ENCODE measurements at regions not wholly inside any gene's neighbourhood (a gene's known extent, or its start where the extent isn't known, plus 50 kb on each side); places are given as distances from the start of the nearest gene placed in this dataset.

- no peak for DNase-seq
Measured at GRCh38 chr15:81531109-81531592, 157.1 kb upstream of the TMC3 start.

DNA sequence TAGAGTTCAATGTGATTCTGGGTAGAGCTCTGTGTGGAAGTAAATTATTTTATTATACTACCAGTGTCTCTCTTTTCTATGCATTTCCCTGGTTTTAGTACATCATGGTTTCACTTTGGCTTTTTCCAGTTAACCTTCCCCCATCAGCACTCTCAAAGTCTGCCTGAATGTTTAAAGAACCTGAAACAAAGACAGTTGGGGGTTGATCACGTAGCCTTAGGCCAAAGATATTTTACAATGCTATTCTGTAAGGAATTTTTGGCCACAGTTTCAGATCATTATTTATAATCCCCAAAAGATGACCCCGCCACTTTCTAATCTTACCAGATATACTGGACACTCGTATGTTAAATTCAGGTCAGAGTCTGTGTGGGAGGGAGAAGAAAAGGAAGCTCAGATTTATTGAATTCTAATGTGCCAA lies 156.3 kb upstream of the TMC3 start:
- DNase-seq = no peak

DNA sequence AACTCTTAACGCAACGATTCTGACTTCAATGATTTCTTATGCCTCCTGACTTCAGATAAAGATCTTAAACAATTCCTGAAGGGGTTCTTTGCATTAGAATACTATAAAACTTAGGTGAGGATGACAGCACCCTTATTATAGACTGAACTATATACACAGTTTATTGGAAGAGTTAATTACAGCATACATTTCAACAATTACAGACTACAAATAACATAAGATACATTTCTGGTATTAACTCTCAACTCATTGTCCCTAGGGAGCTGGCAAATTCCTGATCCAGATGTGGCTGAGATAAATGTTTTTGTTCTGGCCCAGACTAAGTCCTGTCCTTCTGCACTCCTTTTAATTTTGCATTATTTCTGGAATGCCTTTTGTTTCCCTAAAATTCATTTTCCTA lies 155.5 kb upstream of the TMC3 start:
- DNase-seq = no peak

GRCh38 chr15:81526029-81526428 lies 152.0 kb upstream of the TMC3 start:
- DNase-seq = no peak

DNA sequence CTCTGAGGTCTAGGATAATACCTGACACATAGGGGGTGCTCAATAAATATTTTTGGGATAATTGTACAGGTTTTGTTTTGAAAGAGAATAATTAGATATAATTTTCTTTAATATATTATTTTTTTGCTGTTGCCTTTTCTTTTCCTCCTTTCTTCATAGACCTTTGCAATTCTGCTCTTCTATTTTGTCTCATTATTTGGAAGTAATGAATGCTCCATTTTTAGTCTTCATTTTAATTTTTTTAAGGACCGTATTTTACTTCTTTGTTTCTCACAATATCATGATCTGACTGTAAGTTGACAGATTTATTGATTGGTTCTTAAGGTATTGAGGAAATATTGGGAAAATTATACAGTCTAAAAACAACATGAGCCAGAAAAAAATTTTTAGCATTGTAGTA lies 150.5 kb upstream of the TMC3 start:
- DNase-seq = no peak

DNA sequence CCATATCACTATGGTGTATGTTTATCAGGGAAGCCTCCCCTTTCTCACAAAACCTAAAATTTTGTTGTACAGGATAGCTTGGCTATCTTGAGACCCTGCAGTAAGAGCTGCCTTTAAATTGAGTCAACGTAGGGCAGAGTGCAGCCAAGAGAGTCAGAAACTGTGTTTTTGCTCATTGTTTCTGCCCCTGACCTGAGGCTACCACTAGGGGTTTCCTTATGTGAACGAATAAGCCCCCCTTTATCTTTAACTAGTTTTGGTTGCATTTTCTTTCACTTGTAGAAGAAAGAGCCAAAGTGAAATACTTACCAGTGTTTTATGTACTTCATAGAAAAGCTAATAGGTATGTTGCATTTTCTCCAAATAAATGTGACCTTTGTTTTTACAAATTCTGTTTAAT lies 149.9 kb upstream of the TMC3 start:
- DNase-seq = no peak

- DNase-seq = no peak
Measured at GRCh38 chr15:81520480-81520879, 146.5 kb upstream of the TMC3 start.

DNA sequence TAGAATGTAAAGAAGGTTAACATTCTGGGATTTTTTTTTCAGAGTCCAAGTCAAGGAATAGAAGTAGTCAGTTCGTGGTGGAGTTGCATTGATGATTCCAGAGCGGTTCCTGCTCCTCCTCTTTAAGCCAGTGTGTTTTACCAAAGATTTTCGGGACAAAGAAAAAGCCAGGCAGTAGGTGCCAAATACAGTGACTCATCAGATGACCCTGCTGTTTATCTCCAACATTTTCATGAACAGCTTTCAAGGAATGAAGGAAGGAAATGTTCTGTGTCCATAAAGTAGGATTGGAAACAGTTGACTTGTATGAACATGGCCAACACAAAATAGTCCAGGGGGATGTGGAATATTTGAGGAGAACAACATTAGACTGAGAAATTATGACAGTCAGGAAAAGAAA lies 142.4 kb upstream of the TMC3 start:
- no peak for DNase-seq

DNA sequence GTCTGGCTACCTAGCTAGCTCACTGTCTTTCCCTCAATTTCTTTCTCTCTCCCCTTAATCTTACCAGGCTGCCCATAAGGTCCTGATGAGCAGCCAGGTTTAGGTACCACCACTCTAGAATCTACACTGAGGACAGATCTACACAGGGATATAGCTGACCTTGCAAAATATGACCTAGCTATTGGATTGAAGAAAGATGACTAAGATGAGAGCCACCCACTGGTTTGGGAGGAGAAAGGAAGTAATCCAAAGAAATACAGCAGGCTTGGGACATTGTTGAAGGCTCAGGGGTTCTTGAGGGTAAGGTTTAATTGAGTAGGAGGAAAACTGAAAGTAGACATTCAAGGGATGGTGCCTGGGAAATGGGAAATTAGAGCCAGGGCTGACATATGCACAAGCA lies 142.0 kb upstream of the TMC3 start:
- no peak for DNase-seq

DNA sequence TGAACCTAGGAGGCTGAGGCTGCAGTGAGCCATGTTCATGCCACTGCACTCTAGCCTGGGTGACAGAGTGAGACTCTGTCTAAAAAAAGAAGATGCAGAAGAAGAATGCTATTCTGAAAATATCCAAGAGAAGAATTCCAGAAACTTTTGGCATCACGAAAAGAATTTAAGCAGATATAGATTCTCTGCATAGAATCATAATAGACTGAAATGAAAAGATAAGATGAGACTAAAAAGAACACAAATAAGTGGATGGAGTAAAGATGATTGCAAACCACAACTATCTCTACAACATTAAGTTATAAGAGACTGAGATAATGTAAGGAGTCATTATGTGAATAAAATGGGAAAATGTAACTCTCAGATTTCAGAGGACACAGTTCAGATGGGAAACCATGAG lies 140.7 kb upstream of the TMC3 start:
- DNase-seq = no peak

GRCh38 chr15:81511138-81511537 lies 137.1 kb upstream of the TMC3 start:
- no peak for DNase-seq

DNA sequence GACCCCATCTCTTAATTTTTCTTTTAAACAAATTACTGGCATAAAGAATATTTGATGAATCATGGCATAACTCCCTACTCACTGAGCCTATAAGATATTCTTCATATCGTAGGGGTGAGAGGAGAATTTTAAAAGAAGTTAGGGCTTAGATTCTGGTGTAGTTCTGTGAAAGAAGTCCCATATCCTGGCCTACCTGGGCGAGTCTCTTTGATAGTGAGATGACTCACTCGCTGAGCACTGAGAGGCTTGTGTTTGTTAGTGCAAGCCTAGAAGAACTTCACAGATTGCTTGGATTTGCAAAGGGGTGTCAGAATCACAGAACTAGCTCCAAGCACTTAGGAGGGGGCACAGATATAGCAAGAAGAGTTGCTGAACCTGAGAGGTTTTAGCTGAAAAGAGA lies 133.8 kb upstream of the TMC3 start:
- DNase-seq = no peak

GRCh38 chr15:81506936-81507335 lies 132.9 kb upstream of the TMC3 start:
- DNase-seq = no peak

DNA sequence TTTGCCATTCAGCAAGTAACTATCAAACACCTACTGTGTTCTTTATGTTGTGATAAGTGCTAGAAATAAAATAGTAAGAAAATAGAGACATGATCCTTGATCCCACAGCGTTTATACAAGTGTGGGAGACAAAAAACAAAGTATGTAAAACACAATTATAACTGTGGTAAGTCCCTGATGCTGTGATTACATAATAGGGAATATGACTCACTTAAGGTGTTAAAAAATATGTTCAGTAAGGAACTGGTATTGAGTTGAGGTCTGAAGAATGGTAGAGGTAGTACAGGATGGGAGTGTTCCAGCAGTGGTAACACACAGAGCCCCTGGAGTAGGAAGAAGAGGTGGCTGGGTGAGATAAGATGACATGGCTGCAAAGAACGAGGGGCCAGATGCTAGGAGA lies 132.1 kb upstream of the TMC3 start:
- DNase-seq = no peak

DNA sequence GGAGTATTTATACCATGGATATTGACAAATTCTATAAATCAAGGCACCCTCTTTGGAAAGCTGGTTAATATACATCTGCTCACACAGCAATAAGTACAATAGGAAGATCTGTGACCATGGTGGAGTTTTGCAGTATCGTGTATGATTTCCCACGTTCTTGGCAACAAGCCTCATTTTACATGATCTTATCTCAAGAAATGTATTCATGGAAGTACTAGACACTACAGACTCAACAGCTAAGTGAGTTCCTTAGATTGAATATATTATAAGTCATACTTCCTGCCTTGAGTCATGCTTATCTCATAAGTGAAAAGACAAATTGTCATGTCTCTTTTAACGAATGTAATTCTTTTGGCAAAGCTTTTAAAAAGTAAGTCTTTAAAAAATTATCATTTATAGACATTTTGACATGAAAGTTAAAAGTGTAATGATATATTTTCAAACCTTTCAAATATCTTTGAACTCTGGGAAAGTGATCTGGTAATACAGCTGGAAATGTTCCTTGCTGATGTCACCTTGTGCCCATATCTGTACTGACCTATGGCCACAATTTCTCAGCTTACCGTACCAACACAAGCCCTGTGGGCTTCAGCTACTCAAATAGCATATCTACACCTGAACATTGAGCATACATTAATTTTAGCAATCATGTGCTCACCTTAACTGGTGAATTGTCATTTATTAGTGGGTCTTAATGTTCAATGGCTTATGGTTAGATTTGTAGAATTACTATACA lies 130.3 kb upstream of the TMC3 start:
- DNase-seq = no peak

- no peak for DNase-seq
Measured at GRCh38 chr15:81502439-81502838, 128.4 kb upstream of the TMC3 start.

GRCh38 chr15:81500081-81500480 lies 126.1 kb upstream of the TMC3 start:
- no peak for DNase-seq

DNA sequence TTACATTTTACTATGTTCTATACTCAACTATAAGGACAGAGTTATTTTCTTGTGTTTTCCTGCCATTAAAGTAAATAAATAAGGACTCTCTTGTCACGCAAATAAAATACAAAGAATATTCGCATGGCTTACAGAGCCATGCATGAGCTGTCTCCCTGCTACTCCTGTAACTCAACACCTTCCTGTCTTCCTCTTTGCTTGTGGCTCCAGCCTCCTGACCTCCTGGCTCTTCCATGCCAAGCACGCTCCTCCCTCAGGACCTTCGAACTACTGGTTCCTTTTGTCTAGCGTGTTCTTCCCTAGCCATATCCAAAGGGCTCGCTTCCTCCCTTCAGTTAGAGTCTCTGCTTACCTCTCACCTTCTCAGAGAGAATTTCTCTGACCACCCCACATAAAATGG lies 124.3 kb upstream of the TMC3 start:
- DNase-seq = no peak

GRCh38 chr15:81497238-81497637 lies 123.2 kb upstream of the TMC3 start:
- DNase-seq = no peak

GRCh38 chr15:81495780-81496467 lies 121.9 kb upstream of the TMC3 start:
- no peak for DNase-seq

DNA sequence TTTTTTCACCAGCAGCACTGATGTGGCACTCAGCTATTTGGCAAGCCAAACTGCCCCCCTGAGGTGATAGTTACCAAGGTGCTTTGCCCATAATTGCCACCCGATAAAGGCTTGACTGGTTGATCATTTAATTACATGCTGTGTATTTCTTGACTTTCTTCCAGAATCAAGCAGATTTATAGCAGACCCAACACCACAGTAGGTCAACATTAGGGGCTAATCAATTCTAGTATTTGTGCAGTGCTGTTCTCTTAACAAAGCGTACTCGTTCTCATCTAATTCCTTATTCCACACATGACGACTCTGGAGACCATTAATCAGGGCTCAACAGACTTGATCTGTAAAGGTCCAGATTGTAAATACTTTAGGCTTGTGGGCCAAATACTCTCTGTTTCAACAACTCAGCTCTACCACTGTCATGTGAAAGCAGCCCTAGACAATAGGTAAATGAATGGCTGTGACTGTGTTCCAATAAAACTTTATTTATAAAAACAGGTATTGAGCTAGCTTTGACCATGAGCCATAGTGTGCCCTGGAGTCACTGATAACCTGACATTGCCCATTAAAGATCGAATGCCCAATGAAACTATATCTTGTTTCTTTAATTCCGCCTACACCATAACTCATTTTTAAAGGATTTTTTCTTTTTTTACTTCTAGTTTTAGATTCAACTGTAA lies 119.1 kb upstream of the TMC3 start:
- DNase-seq = no peak

GRCh38 chr15:81492331-81492968 lies 118.4 kb upstream of the TMC3 start:
- DNase-seq = peak in 13 of 56 donors; percentile 1 to 70 (median 9)
